DOHH2 (cell line): ENCODE measurements at regions not wholly inside any gene's neighbourhood (a gene's known extent, or its start where the extent isn't known, plus 50 kb on each side); places are given as distances from the start of the nearest gene placed in this dataset.

ENCODE experiments used
- CTCF ChIP-seq: fragments of 200-600 bp; sonication (generic); IDR thresholded peaks from one replicate; pipeline ENCODE4 v1.5.1; 2014; ENCODE audit warnings: antibody characterized with exemption, mild to moderate bottlenecking, low read depth, low read length; ENCODE audit not compliant: poor library complexity, severe bottlenecking
- EZH2phosphoT487 ChIP-seq: fragments of 200-600 bp; sonication (generic); IDR thresholded peaks from 2 replicates; pipeline ENCODE4 v1.6.1; 2017; ENCODE audit warnings: borderline replicate concordance, mild to moderate bottlenecking, antibody characterized with exemption, low read length, moderate library complexity, mixed read lengths

DNA sequence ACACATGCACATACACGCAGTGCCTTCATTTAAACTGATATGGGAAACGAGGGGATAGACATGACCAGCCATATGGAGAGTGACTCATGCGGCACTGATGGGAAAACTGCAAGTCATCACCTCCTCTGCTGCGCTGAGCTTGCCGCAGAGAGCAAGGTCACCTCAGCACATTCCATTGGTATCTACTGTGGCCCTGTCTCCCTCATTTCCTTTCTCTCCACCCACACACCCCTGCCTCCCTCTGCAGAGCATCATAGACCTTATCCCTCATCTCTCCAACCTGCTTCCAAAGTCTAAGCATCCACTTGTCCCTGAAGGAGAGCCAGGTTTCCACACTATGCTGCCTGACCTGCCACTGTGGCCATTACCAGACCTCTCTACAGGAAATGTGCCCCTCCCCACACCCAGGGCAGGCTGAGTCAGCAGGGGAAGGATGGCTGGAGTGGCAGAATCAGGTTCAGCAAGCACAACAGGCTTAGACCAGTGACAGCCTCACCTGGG lies 116.9 kb upstream of the SNX19 start:
- TF ChIP-seq CTCF (no peak), EZH2phosphoT487 (no peak)
